ES-I3 (cell line): ENCODE measurements at regions not wholly inside any gene's neighbourhood (a gene's known extent, or its start where the extent isn't known, plus 50 kb on each side); places are given as distances from the start of the nearest gene placed in this dataset.
"Not testable (repeated sequence)": the region's sequence is repeated elsewhere in the genome, so short reads cannot be mapped to it uniquely, and the experiment has no call there.

ENCODE experiments used
- H3K36me3 ChIP-seq: 2 replicates; pipeline ENCODE4 v1.6.1; 2013; ENCODE audit warnings: mild to moderate bottlenecking, low read length, control low read depth, moderate library complexity; ENCODE audit not compliant: insufficient read depth
- H3K4me1 ChIP-seq: 2 replicates; pipeline ENCODE4 v1.6.1; 2013; ENCODE audit warnings: mild to moderate bottlenecking, control low read depth, low read length; ENCODE audit not compliant: insufficient read depth
- H3K9ac ChIP-seq: 2 replicates; pipeline ENCODE4 v1.6.1; 2013; ENCODE audit warnings: low read depth, mild to moderate bottlenecking, low read length, moderate library complexity
- H3K9me3 ChIP-seq: 2 replicates; pipeline ENCODE4 v1.6.1; 2013; ENCODE audit warnings: mild to moderate bottlenecking, low read length, moderate library complexity; ENCODE audit not compliant: control insufficient read depth, insufficient read depth

DNA sequence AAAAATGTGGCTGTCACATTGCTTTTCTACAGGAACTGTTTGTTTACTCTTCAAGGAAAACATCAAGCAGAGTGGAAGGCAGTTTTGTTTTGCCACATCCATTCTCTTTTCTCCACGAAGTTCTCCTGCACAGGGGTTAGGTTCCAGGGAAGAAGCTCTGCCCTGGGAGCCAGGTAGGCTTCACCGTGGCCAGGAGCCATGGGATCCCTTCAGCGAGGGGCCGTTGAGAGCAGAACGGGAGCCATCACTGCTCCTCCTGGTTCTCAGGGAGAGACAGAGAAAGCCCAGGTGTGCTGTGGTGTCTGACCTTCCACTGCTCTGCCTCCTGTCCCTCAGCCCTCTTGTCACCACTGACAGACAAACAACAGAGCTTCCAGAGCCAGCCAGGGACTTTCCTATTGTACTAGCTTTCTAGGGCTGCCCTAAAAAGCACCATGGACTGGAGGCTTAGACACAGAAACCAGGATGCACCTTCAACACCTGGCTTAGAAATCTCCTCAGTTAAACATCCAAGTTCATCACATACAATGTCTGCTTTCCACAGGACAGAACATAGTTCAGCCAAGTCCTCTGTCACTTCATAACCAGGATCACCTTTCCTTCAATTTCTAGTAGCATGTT, 75.6 kb upstream of the SLC22A23 start:
- Histone ChIP-seq H3K4me1 (no peaks in the 10 kb centered on the region), H3K9me3 (no peaks in the 10 kb centered on the region; the same call in 1 of the 2 replicates), H3K9ac (no peak overlapping the region), H3K36me3 (no peaks in the 10 kb centered on the region)

- H3K4me1 ChIP-seq = no peaks in the 10 kb centered on the region
- no peaks in the 10 kb centered on the region for H3K36me3 ChIP-seq
- H3K9me3 ChIP-seq = no peaks in the 10 kb centered on the region; the same call in 1 of the 2 replicates
- H3K9ac ChIP-seq = no peak overlapping the region
These were observed 74.6 kb upstream of the SLC22A23 start for GRCh38 chr6:3531481-3531880.

DNA sequence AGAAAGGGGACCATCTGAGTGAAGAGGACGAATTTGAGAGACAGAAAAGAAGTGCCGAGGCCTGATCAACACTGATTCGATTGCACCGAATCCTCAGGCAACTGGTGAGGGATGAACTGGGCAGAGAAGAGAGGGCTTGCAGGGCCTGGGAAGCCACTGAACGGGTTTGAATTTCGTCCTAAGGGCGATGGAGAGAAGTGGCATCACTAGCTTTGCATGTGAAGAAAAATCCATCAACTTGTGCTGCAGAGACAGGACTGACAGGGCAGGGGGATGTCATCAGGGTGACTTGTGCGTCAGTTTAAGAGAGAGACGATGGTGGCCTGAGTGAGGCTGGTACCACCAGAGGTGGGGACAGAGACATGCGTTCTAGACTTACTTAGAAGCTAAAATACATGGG, 73.7 kb upstream of the SLC22A23 start:
- H3K4me1 ChIP-seq = no peaks in the 10 kb centered on the region
- no peaks in the 10 kb centered on the region for H3K36me3 ChIP-seq
- H3K9me3 ChIP-seq = no peaks in the 10 kb centered on the region; the same call in 1 of the 2 replicates
- no peak overlapping the region for H3K9ac ChIP-seq

DNA sequence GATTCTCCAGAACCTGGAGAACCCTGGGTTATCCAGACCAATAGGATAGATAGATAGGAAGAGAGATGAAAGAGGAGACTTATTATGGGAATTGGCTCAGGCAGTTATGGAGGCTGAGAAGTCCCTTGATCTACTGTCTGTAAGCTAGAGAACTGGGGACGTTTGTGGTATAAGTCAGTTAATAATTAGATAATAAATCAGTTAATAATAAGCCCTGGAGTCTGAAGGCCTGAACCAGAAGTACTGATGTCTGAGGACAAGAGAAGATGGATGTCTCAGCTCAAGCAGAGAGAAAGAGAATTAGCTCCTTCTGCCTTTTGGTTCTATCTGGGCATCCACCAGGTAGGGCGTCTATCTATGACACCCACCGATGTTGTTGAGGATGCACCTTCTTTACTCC, 72.9 kb upstream of the SLC22A23 start:
- H3K36me3 ChIP-seq = no peaks in the 10 kb centered on the region
- no peaks in the 10 kb centered on the region; the same call in 1 of the 2 replicates for H3K9me3 ChIP-seq
- H3K4me1 ChIP-seq = no peaks in the 10 kb centered on the region
- no peak overlapping the region for H3K9ac ChIP-seq

GRCh38 chr6:3529232-3529631, 72.4 kb upstream of the SLC22A23 start:
- H3K36me3 ChIP-seq = no peaks in the 10 kb centered on the region

DNA sequence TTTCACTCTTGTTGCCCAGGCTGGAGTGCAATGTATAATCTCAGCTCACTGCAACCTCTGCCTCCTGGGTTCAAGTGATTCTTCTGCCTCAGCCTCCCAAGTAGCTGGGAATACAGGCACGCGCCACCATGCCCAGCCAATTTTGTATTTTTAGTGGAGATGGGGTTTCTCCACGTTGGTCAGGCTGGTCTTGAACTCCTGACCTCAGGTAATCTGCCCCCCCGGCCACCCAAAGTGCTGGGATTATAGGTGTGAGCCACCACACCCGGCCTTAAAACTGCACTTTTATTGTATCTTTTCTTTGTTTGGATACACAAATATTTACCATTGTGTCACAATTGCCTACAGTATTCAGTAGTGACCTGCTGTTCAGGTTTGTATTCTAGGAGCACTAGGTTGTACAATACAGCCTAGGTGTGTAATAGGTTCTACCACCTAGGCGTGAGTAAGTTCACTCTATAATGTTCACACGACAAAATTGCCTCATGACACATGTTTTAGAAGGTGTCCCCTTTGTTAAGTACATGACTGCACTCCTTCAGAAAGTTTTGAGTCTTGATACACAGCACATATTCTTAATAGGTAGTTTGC, 71.3 kb upstream of the SLC22A23 start:
- not testable (repeated sequence) for H3K9ac ChIP-seq, H3K4me1 ChIP-seq, H3K9me3 ChIP-seq, H3K36me3 ChIP-seq

More at GRCh38 chr6:3529232-3529631, 72.4 kb upstream of the SLC22A23 start:
- Histone ChIP-seq H3K9ac (no peak overlapping the region), H3K9me3 (no peaks in the 10 kb centered on the region; the same call in 1 of the 2 replicates), H3K4me1 (no peaks in the 10 kb centered on the region)

DNA sequence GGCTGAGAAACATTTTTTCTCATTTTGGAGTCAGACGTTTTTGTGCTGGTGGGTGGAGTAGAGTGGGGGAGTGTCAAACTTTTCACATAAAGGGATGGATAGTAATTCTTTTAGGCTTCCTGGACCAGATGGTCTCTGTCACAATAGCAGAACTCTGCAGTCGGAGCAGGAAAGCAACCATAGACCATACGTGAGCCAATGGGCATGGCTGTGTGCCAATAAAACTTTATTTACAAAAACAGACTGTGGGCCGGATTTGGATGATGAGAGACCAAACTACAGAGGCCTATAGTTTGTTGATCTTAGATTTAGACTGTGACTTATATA, 70.8 kb upstream of the SLC22A23 start:
- H3K9ac ChIP-seq = no peak overlapping the region

GRCh38 chr6:3526962-3527650, 70.3 kb upstream of the SLC22A23 start:
- H3K36me3 ChIP-seq = no peaks in the 10 kb centered on the region
- no peaks in the 10 kb centered on the region for H3K9me3 ChIP-seq
- no peak overlapping the region for H3K9ac ChIP-seq
- H3K4me1 ChIP-seq = no peaks in the 10 kb centered on the region; the same call in 1 of the 2 replicates

More for the DNA sequence above, 70.8 kb upstream of the SLC22A23 start:
- H3K4me1 ChIP-seq = no peaks in the 10 kb centered on the region; the same call in 1 of the 2 replicates
- no peaks in the 10 kb centered on the region for H3K9me3 ChIP-seq
- no peaks in the 10 kb centered on the region for H3K36me3 ChIP-seq

DNA sequence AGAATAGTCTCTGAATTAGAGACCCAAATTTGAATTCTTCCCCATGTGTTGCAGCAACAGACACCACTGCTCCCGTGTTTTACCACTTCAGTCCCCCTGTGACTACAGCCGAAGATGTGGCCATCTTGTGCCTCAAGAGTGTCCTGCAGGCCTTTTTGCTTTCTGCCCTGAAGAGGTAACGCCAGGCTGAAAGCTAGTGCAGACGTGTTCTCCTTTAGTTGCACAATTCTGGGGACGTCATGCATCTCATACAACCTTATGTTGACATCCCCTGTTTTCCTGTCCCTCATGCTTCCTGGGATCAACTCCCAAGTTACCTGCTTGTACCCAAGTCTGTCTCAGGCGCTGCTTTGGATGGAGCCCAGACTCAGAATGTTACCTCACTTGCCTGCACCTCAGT, 69.1 kb upstream of the SLC22A23 start:
- Histone ChIP-seq H3K9ac (no peak overlapping the region), H3K9me3 (no peaks in the 10 kb centered on the region), H3K4me1 (no peaks in the 10 kb centered on the region; the same call in 1 of the 2 replicates), H3K36me3 (no peaks in the 10 kb centered on the region)

DNA sequence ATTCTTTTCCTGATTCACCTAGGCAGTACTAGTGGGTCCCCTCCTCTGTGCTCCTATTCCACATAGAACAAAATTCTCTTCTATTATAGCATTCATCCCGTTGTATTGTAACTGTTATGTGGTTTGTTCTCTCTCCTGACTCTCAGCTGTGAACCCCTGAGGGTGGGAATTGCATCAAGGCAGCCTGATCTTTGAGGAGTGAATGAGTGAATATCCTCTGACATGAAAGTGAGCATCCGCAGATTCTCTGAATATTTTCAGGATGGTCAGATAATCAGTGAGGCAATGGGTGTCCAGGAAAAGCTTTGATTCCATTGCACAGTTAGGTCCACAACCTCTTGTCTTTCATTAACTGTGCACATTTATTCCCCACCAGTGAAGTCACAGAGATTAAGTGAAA, 67.6 kb upstream of the SLC22A23 start:
- H3K9ac ChIP-seq = no peak overlapping the region
- H3K4me1 ChIP-seq = no peaks in the 10 kb centered on the region; the same call in 1 of the 2 replicates
- no peaks in the 10 kb centered on the region for H3K36me3 ChIP-seq
- H3K9me3 ChIP-seq = no peaks in the 10 kb centered on the region; the same call in 1 of the 2 replicates

DNA sequence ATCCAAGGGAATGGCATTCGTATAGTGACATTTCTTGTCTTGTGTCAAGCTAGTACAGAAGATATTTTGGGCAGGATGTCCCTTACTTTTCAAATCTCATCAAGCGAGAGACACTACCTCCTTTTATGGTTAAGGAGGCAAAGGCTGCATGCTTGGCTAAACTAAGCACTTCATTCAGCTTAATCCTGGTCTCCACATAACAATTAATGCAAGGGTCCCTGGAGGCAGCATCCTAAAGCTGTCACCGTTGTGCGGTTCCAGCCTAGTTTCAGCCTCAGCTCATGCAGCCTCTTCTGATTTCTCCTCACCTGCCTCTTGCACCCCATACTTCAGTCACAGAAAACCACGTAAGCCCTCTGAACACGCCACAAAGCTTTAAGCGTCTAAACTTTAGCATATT, 67.1 kb upstream of the SLC22A23 start:
- no peaks in the 10 kb centered on the region; the same call in 1 of the 2 replicates for H3K9me3 ChIP-seq
- no peak overlapping the region for H3K9ac ChIP-seq
- H3K4me1 ChIP-seq = no peaks in the 10 kb centered on the region; the same call in 1 of the 2 replicates
- H3K36me3 ChIP-seq = no peaks in the 10 kb centered on the region

- no peaks in the 10 kb centered on the region; the same call in 1 of the 2 replicates for H3K9me3 ChIP-seq
- peaks cover 5% of the 10 kb centered on the region for H3K4me1 ChIP-seq
- no peaks in the 10 kb centered on the region for H3K36me3 ChIP-seq
- H3K9ac ChIP-seq = no peak overlapping the region
These were observed 66.4 kb upstream of the SLC22A23 start for GRCh38 chr6:3523271-3523670.

GRCh38 chr6:3522561-3523260, 65.9 kb upstream of the SLC22A23 start:
- peaks cover 5% of the 10 kb centered on the region for H3K4me1 ChIP-seq
- H3K9ac ChIP-seq = no peak overlapping the region
- no peaks in the 10 kb centered on the region for H3K36me3 ChIP-seq
- no peaks in the 10 kb centered on the region; the same call in 1 of the 2 replicates for H3K9me3 ChIP-seq
